Neural crest cell (in vitro differentiated cells): ENCODE measurements at regions not wholly inside any gene's neighbourhood (a gene's known extent, or its start where the extent isn't known, plus 50 kb on each side); places are given as distances from the start of the nearest gene placed in this dataset.

Experiments
- DNase-seq: peaks from one replicate; pipeline ENCODE4 v3.0.0; 2021; ENCODE audit warnings: low read depth, mixed read lengths, low spot score
- H3K27ac Mint-ChIP-seq: one replicate; pipeline ENCODE4 v1.8.0; 2021; ENCODE audit warnings: mild to moderate bottlenecking, mixed read lengths; ENCODE audit not compliant: unreplicated experiment
- H3K27me3 Mint-ChIP-seq: 2 replicates; pipeline ENCODE4 v1.8.0; 2021; ENCODE audit warnings: low read depth, mild to moderate bottlenecking, mixed read lengths
- H3K36me3 Mint-ChIP-seq: 2 replicates; pipeline ENCODE4 v1.8.0; 2021; ENCODE audit warnings: low read depth, mild to moderate bottlenecking, mixed read lengths
- H3K4me1 Mint-ChIP-seq: 2 replicates; pipeline ENCODE4 v1.8.0; 2021; ENCODE audit warnings: mixed read lengths
- H3K4me3 Mint-ChIP-seq: one replicate; pipeline ENCODE4 v1.8.0; 2021; ENCODE audit warnings: mild to moderate bottlenecking, mixed read lengths
- H3K9me3 Mint-ChIP-seq: 2 replicates; pipeline ENCODE4 v1.8.0; 2021; ENCODE audit warnings: mixed read lengths
- TF ChIP-seq, protein P1 (sequence below): fragments of 200-600 bp; sonication (generic); conservative IDR thresholded peaks from 2 replicates; pipeline ENCODE4 v1.5.0; 2021; ENCODE audit warnings: antibody characterized with exemption, mild to moderate bottlenecking

DNA sequence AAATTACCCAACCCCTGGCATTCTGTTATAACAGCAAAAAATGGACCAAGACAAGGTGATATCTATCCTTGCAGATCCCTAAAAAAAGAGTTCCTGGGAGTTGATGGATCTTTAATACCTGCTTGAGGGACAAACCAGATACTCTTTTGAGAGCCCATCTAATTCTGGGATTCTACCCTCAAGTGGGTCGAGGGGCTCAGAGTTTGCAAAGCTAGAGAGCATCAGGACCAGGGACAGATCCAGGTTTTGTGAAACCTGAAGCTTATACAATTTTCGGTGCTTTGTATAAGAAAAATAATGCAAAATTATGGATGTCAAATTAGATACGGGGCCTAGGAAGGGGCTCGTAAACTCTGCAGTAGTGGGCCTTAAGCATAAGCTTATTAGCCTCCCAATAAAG is 130.5 kb upstream of the CRHR1 start:
- no peaks in the 10 kb centered on the region for H3K36me3 Mint-ChIP-seq
- TF ChIP-seq, protein P1, sequence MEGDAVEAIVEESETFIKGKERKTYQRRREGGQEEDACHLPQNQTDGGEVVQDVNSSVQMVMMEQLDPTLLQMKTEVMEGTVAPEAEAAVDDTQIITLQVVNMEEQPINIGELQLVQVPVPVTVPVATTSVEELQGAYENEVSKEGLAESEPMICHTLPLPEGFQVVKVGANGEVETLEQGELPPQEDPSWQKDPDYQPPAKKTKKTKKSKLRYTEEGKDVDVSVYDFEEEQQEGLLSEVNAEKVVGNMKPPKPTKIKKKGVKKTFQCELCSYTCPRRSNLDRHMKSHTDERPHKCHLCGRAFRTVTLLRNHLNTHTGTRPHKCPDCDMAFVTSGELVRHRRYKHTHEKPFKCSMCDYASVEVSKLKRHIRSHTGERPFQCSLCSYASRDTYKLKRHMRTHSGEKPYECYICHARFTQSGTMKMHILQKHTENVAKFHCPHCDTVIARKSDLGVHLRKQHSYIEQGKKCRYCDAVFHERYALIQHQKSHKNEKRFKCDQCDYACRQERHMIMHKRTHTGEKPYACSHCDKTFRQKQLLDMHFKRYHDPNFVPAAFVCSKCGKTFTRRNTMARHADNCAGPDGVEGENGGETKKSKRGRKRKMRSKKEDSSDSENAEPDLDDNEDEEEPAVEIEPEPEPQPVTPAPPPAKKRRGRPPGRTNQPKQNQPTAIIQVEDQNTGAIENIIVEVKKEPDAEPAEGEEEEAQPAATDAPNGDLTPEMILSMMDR, result no peak
- H3K9me3 Mint-ChIP-seq, result no peaks in the 10 kb centered on the region
- no peak overlapping the region for H3K27ac Mint-ChIP-seq
- H3K4me1 Mint-ChIP-seq, result no peaks in the 10 kb centered on the region
- no peak overlapping the region for H3K4me3 Mint-ChIP-seq
- H3K27me3 Mint-ChIP-seq, result peaks cover 3% of the 10 kb centered on the region
- no peak for DNase-seq

DNA sequence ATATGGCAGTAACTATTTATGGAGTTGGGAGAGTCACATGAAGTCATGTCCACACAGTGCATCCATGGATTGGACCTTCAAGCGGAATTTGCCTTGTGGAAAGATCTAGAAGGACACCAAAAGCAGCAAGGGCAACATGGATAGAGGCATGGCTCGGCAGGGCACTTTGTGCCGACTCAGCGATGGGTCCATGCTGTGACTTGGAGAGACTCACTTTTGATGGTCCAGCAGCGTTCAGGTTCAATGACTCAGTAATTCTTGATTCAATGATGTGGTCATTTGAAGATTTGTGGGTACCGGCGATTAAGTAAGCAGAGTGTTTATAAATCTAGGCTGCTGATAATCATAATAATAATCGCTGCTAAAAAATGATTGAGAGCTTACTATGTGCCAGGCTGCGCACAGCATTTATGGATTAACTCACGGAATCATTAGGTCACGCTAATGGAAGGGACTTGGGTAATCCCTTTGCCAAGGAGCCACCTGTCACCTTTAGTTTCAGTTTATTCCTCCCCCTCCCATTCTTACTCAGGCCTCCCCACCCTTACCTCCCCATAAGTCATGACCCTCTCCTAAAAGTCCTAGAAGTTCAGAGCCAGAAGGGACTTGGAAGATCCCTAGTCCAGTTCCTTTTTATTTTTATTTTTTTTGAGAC is 127.5 kb upstream of the CRHR1 start:
- DNase-seq, result no peak
- no peaks in the 10 kb centered on the region for H3K4me1 Mint-ChIP-seq
- no peaks in the 10 kb centered on the region for H3K36me3 Mint-ChIP-seq
- TF ChIP-seq, protein P1, result no peak
- no peak overlapping the region for H3K27ac Mint-ChIP-seq
- H3K9me3 Mint-ChIP-seq, result peaks cover 2% of the 10 kb centered on the region
- H3K27me3 Mint-ChIP-seq, result peaks cover 8% of the 10 kb centered on the region
- no peak overlapping the region for H3K4me3 Mint-ChIP-seq

DNA sequence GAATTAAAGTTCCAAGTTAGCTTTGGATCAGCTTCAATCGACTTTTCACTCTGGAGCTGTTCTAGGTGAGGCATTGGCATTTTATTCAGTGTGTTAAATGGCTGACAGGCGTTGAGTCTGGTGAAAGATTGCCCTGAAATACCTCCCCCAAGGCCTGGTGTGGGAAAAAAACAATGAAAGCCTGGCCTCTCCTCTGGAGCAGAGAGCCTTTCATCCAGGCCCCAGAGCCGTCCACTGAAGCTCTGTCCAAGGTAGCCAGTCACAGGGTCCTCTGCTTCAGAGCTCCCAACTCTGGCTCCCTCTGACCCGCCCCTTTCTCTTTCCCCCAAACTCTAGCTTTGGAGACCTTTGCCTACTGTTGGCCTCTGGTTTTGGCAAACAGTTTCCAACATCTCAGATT is 123.6 kb upstream of the CRHR1 start:
- Mint-ChIP-seq H3K9me3 (peaks cover 2% of the 10 kb centered on the region), H3K27me3 (peaks cover 13% of the 10 kb centered on the region)

DNA sequence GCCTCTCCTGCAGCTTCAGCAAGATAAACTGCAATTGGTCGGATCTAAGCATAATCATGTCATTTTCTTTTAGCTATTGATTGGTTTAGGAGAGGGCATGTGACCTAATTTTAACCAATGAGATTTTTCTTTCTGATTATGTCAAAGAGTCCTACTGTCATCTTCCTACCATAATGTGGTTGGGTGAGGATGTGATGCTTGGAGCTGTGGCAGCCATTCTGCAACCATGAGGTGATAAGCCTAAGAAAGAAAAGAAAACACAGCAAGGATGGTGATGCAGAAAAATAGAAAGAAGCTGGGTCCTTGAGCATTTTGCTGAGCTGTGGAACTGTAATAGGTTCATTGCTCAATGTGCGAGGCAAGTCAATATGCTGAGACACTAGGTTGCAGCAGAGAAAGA is 121.7 kb upstream of the CRHR1 start:
- Mint-ChIP-seq H3K27me3 (peaks cover 13% of the 10 kb centered on the region), H3K9me3 (peaks cover 2% of the 10 kb centered on the region), H3K4me3 (no peak overlapping the region), H3K4me1 (peaks cover 19% of the 10 kb centered on the region), H3K27ac (no peak overlapping the region), H3K36me3 (no peaks in the 10 kb centered on the region)
- no peak for DNase-seq
- TF ChIP-seq, protein P1, result no peak

More for the DNA sequence above, 123.6 kb upstream of the CRHR1 start:
- H3K4me3 Mint-ChIP-seq, result no peak overlapping the region
- TF ChIP-seq, protein P1, result no peak
- no peaks in the 10 kb centered on the region for H3K36me3 Mint-ChIP-seq
- peaks cover 15% of the 10 kb centered on the region for H3K4me1 Mint-ChIP-seq
- DNase-seq, result no peak
- H3K27ac Mint-ChIP-seq, result no peak overlapping the region

DNA sequence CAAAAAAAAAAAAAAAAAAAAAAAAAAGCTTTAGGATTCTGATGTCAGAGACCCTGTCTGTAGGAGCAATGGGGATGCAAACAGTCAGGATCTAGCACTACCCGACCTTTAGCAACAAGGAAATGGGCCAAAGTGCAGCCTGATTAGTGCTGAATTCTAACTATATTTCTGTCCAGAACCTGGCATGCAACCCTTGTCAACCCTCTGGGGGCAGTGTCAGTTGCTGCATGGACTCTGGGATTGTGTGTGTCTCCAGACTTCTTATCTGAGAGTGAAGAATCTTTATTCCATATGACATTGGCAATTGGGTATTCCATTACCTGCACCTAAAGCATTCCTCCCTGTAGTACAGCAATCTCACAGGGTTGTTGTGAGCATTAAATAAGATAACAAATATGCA is 120.3 kb upstream of the CRHR1 start:
- peaks cover 9% of the 10 kb centered on the region for H3K27me3 Mint-ChIP-seq
- H3K4me3 Mint-ChIP-seq, result no peak overlapping the region
- peaks cover 19% of the 10 kb centered on the region for H3K4me1 Mint-ChIP-seq
- TF ChIP-seq, protein P1, result no peak
- H3K36me3 Mint-ChIP-seq, result no peaks in the 10 kb centered on the region
- H3K9me3 Mint-ChIP-seq, result peaks cover under 1% of the 10 kb centered on the region
- H3K27ac Mint-ChIP-seq, result no peak overlapping the region
- no peak for DNase-seq
